ENCODE measurements at regions not wholly inside any gene's neighbourhood (a gene's known extent, or its start where the extent isn't known, plus 50 kb on each side); places are given as distances from the start of the nearest gene placed in this dataset.

GRCh38 chr15:69668963-69669362, 216.3 kb downstream of the RPLP1 start:
- no peak for TF ChIP-seq RFX5 (IDR thresholded peaks at IDR 0.05; ENCODE audit: low read depth, low read length)
- no peak for TF ChIP-seq CTCF (conservative IDR thresholded peaks at IDR 0.05; ENCODE audit: low read depth, low read length)
- no peak for TF ChIP-seq USF2 (IDR thresholded peaks at IDR 0.05; ENCODE audit: low read depth, low read length)
- TF ChIP-seq NFE2L2 (IDR thresholded peaks at IDR 0.05; ENCODE audit: low read depth, low read length), result no peak
- TF ChIP-seq MXI1 (IDR thresholded peaks at IDR 0.05; ENCODE audit: borderline replicate concordance, low read depth, low read length), result no peak
- no peak for TF ChIP-seq RAD21 (IDR thresholded peaks at IDR 0.05; ENCODE audit: low read length)
- no peak for TF ChIP-seq POLR2A (IDR thresholded peaks at IDR 0.05; ENCODE audit: low read depth, low read length)
- TF ChIP-seq CEBPB (IDR thresholded peaks at IDR 0.05; ENCODE audit: low read depth, low read length), result no peak
